ENCODE measurements at regions not wholly inside any gene's neighbourhood (a gene's known extent, or its start where the extent isn't known, plus 50 kb on each side); places are given as distances from the start of the nearest gene placed in this dataset.

GRCh38 chr20:50394569-50394968 is 115.6 kb upstream of the PTPN1 start:
- Histone ChIP-seq H3K36me3 (no peaks in the 10 kb centered on the region), H3K9me3 (no peaks in the 10 kb centered on the region), H3K4me3 (no peak overlapping the region), H3K4me1 (peaks cover 59 to 65% of the 10 kb centered on the region in 2 donors), H3K27ac (peak overlapping the region; percentile 93 to 100 (median 96)), H3K27me3 (no peaks in the 10 kb centered on the region)
- DNase-seq (no peak), ATAC-seq (no peak)
- intact Hi-C loops (cut with DNase I; ENCODE audit: low total_unique reads): loop anchor here (2.0 kb wide), 1 partner anchor 182 kb away; no protein-coding TSS in a partner anchor
- no peak for TF ChIP-seq POLR2A (IDR thresholded peaks at IDR 0.05)
- TF ChIP-seq, protein P1, sequence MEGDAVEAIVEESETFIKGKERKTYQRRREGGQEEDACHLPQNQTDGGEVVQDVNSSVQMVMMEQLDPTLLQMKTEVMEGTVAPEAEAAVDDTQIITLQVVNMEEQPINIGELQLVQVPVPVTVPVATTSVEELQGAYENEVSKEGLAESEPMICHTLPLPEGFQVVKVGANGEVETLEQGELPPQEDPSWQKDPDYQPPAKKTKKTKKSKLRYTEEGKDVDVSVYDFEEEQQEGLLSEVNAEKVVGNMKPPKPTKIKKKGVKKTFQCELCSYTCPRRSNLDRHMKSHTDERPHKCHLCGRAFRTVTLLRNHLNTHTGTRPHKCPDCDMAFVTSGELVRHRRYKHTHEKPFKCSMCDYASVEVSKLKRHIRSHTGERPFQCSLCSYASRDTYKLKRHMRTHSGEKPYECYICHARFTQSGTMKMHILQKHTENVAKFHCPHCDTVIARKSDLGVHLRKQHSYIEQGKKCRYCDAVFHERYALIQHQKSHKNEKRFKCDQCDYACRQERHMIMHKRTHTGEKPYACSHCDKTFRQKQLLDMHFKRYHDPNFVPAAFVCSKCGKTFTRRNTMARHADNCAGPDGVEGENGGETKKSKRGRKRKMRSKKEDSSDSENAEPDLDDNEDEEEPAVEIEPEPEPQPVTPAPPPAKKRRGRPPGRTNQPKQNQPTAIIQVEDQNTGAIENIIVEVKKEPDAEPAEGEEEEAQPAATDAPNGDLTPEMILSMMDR (IDR thresholded peaks at IDR 0.05 in 4 of 5, conservative IDR thresholded peaks at IDR 0.05 in 1 of 5): no peak
- in situ Hi-C loops (cut with MboI; ENCODE audit: low sequenced_read_pairs in 4 of 4): loop anchor here in 1 of 4 donors (25.0 kb wide), 1 partner anchor 107 kb away; no protein-coding TSS in a partner anchor

DNA sequence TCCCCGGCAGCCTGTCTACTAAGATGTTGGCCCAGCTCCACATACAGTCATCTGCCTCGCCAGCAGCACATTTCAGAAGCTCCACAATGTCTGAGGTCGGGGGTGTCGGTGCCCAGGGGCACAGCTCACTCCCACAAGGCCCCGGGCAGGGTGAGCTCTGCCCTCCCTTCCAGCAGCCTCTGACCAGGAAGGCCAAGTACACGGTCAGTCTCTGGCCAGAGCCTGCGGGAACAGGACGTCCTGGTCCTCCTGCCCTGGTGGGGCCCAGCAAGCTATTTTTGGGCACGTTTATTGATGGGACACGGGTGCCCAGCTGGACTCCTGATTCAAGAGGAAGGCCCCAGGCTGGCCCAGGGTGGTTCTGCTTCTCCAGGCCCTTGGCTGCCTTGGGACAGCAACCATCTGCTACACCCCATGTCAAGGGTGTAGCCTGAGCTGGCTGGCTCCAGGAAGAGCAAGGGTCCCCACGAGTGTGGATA is 114.9 kb upstream of the PTPN1 start:
- peaks cover 59 to 66% of the 10 kb centered on the region in 2 donors for H3K4me1 ChIP-seq
- ATAC-seq (peak; percentile 32 to 42), DNase-seq (peak; percentile 97 to 99)
- TF ChIP-seq POLR2A (IDR thresholded peaks at IDR 0.05): peak; percentile 81 to 90
- TF ChIP-seq, protein P1 (IDR thresholded peaks at IDR 0.05 in 4 of 5, conservative IDR thresholded peaks at IDR 0.05 in 1 of 5): peak in 1 of 5 experiments; percentile 20
- H3K27ac ChIP-seq: peak overlapping the region; percentile 93 to 100 (median 96)
- intact Hi-C loops (cut with DNase I; ENCODE audit: low total_unique reads): loop anchor here (1.0 to 5.0 kb wide), 6 partner anchors 16 to 205 kb away; partner anchors contain the start of gene CEBPB
- in situ Hi-C loops (cut with MboI; ENCODE audit: low sequenced_read_pairs in 4 of 4): loop anchor here in 1 of 4 donors (25.0 kb wide), 1 partner anchor 108 kb away; no protein-coding TSS in a partner anchor
- no peak overlapping the region for H3K4me3 ChIP-seq
- H3K9me3 ChIP-seq: no peaks in the 10 kb centered on the region
- no peaks in the 10 kb centered on the region for H3K27me3 ChIP-seq
- no peaks in the 10 kb centered on the region for H3K36me3 ChIP-seq

DNA sequence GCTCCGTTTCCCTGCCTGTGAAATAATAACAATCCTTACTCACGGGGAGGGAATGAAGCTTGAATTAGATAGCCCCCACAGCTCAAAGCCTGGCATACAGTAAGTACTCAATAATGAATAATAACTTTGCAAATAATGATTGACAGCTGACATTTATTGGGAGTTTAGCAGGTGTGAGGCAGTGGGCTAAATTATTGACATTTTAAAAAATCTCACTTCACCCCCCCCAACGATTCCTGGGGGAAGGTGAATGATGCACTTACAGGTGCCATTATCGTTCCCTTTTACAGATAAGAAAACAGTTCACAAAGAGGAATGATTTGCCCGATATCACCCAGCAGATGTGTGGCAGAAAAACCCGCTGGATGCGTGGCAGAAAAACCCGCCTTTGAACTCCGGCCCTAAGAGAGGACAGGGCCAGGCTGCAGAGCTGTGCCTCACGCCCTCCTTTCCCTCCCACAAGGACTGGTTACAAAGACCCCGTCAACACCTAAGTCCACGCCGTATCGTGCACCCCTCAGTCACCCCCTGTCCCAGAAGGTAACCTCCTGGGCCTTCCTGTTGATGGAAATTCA is 114.2 kb upstream of the PTPN1 start:
- in situ Hi-C loops (cut with MboI; ENCODE audit: low sequenced_read_pairs in 4 of 4): loop anchor here in 1 of 4 donors (25.0 kb wide), 1 partner anchor 109 kb away; no protein-coding TSS in a partner anchor
- Histone ChIP-seq H3K36me3 (no peaks in the 10 kb centered on the region), H3K27ac (peak overlapping the region; percentile 93 to 100 (median 96)), H3K4me3 (no peak overlapping the region), H3K4me1 (peaks cover 59 to 66% of the 10 kb centered on the region in 2 donors), H3K27me3 (no peaks in the 10 kb centered on the region), H3K9me3 (no peaks in the 10 kb centered on the region)
- ATAC-seq (no peak), DNase-seq (no peak)
- intact Hi-C loops (cut with DNase I; ENCODE audit: low total_unique reads): loop anchor here (1.0 to 5.0 kb wide), 6 partner anchors 17 to 206 kb away; partner anchors contain the start of gene CEBPB
- TF ChIP-seq, protein P1 (IDR thresholded peaks at IDR 0.05 in 4 of 5, conservative IDR thresholded peaks at IDR 0.05 in 1 of 5): no peak
- no peak for TF ChIP-seq POLR2A (IDR thresholded peaks at IDR 0.05)

GRCh38 chr20:50396623-50397022 is 113.6 kb upstream of the PTPN1 start:
- in situ Hi-C loops (cut with MboI; ENCODE audit: low sequenced_read_pairs in 4 of 4): loop anchor here in 1 of 4 donors (25.0 kb wide), 1 partner anchor 109 kb away; no protein-coding TSS in a partner anchor
- H3K4me1 ChIP-seq: peaks cover 65 to 68% of the 10 kb centered on the region in 2 donors
- intact Hi-C loops (cut with DNase I; ENCODE audit: low total_unique reads): loop anchor here (5.0 kb wide), 2 partner anchors 104 to 119 kb away; no protein-coding TSS in a partner anchor

More at GRCh38 chr20:50396623-50397022, 113.6 kb upstream of the PTPN1 start:
- ATAC-seq (no peak), DNase-seq (no peak)
- H3K27ac ChIP-seq: peak overlapping the region; percentile 93 to 100 (median 96)
- H3K4me3 ChIP-seq: no peak overlapping the region
- no peaks in the 10 kb centered on the region for H3K9me3 ChIP-seq
- H3K27me3 ChIP-seq: no peaks in the 10 kb centered on the region
- H3K36me3 ChIP-seq: no peaks in the 10 kb centered on the region
- TF ChIP-seq, protein P1 (IDR thresholded peaks at IDR 0.05 in 4 of 5, conservative IDR thresholded peaks at IDR 0.05 in 1 of 5): no peak
- TF ChIP-seq POLR2A (IDR thresholded peaks at IDR 0.05): no peak

Data from gastrocnemius medialis (tissue), 4 donors.